Large intestine (tissue), 3 donors: ENCODE measurements at regions not wholly inside any gene's neighbourhood (a gene's known extent, or its start where the extent isn't known, plus 50 kb on each side); places are given as distances from the start of the nearest gene placed in this dataset.

ENCODE experiments used
- DNase-seq, 2 donors: peaks; one replicate each; pipeline versions ENCODE4 v3.0.0 to v3.0.0-alpha.2; 2013
- H3K27ac ChIP-seq: one replicate; pipeline ENCODE4 v1.5.1; 2013; ENCODE audit warnings: low read length
- H3K27me3 ChIP-seq: 2 replicates; pipeline ENCODE4 v1.6.1; 2013; ENCODE audit warnings: low read length; ENCODE audit not compliant: control insufficient read depth, insufficient read depth
- H3K36me3 ChIP-seq: 2 replicates; pipeline ENCODE4 v1.6.1; 2013; ENCODE audit warnings: low read length; ENCODE audit not compliant: control insufficient read depth, insufficient read depth
- H3K4me1 ChIP-seq: one replicate; pipeline ENCODE4 v1.6.1; 2013; ENCODE audit warnings: low read length; ENCODE audit not compliant: control insufficient read depth, insufficient read depth
- H3K4me3 ChIP-seq: one replicate; pipeline ENCODE4 v1.5.1; 2013; ENCODE audit warnings: low read length
- H3K9me3 ChIP-seq: one replicate; pipeline ENCODE4 v1.6.1; 2013; ENCODE audit warnings: mild to moderate bottlenecking, low read depth, low read length, moderate library complexity; ENCODE audit not compliant: control insufficient read depth
- WGBS: methylation state at CpG from one replicate; pipeline ENCODE4 v1.1.5; 2013; ENCODE audit warnings: low lambda C conversion rate; ENCODE audit not compliant: insufficient coverage; 5-methylcytosine and 5-hydroxymethylcytosine counted together

- no peak for DNase-seq
- no peak overlapping the region for H3K27ac ChIP-seq
- H3K4me1 ChIP-seq, result no peaks in the 10 kb centered on the region
- no peak overlapping the region for H3K4me3 ChIP-seq
- no peaks in the 10 kb centered on the region for H3K36me3 ChIP-seq
- H3K9me3 ChIP-seq, result peaks cover 4% of the 10 kb centered on the region
- H3K27me3 ChIP-seq, result no peaks in the 10 kb centered on the region
- whole genome bisulfite sequencing, result no CpG with 5 or more reads among the region's 6 CpGs
Observed at GRCh38 chr17:69820876-69821473, 254.1 kb upstream of the KCNJ16 start.

- no peak overlapping the region for H3K4me3 ChIP-seq
- no peaks in the 10 kb centered on the region for H3K36me3 ChIP-seq
- peaks cover 4% of the 10 kb centered on the region for H3K9me3 ChIP-seq
- DNase-seq, result no peak
- H3K27me3 ChIP-seq, result no peaks in the 10 kb centered on the region
- H3K4me1 ChIP-seq, result no peaks in the 10 kb centered on the region
- no peak overlapping the region for H3K27ac ChIP-seq
- WGBS, result no CpG with 5 or more reads among the region's 8 CpGs
Observed at GRCh38 chr17:69822314-69822875, 252.6 kb upstream of the KCNJ16 start.

- no peak for DNase-seq
- no peak overlapping the region for H3K27ac ChIP-seq
- no peaks in the 10 kb centered on the region for H3K27me3 ChIP-seq
- H3K36me3 ChIP-seq, result no peaks in the 10 kb centered on the region
- H3K4me1 ChIP-seq, result no peaks in the 10 kb centered on the region
- no peak overlapping the region for H3K4me3 ChIP-seq
- WGBS, result 100% methylated on average over 1 of the region's 6 CpGs
- H3K9me3 ChIP-seq, result no peaks in the 10 kb centered on the region
Observed at GRCh38 chr17:69828087-69828486, 246.9 kb upstream of the KCNJ16 start.

- no peaks in the 10 kb centered on the region for H3K27me3 ChIP-seq
- no peaks in the 10 kb centered on the region for H3K36me3 ChIP-seq
- DNase-seq, result no peak
- no CpG with 5 or more reads among the region's 2 CpGs for WGBS
- H3K9me3 ChIP-seq, result no peaks in the 10 kb centered on the region
- H3K4me3 ChIP-seq, result no peak overlapping the region
- H3K27ac ChIP-seq, result no peak overlapping the region
- H3K4me1 ChIP-seq, result no peaks in the 10 kb centered on the region
Observed at GRCh38 chr17:69834494-69834893, 240.5 kb upstream of the KCNJ16 start.

- no peak for DNase-seq
- no peaks in the 10 kb centered on the region for H3K4me1 ChIP-seq
- H3K27ac ChIP-seq, result no peak overlapping the region
- H3K36me3 ChIP-seq, result no peaks in the 10 kb centered on the region
- 92% methylated on average over 4 of the region's 4 CpGs for WGBS
- H3K9me3 ChIP-seq, result no peaks in the 10 kb centered on the region
- no peak overlapping the region for H3K4me3 ChIP-seq
- no peaks in the 10 kb centered on the region for H3K27me3 ChIP-seq
Observed at GRCh38 chr17:69851736-69852135, 223.3 kb upstream of the KCNJ16 start.

GRCh38 chr17:69853541-69854224 lies 221.3 kb upstream of the KCNJ16 start:
- no peak overlapping the region for H3K27ac ChIP-seq
- H3K27me3 ChIP-seq, result no peaks in the 10 kb centered on the region
- no peaks in the 10 kb centered on the region for H3K36me3 ChIP-seq
- no peak overlapping the region for H3K4me3 ChIP-seq
- no peaks in the 10 kb centered on the region for H3K4me1 ChIP-seq
- WGBS, result 67% methylated on average over 2 of the region's 4 CpGs
- H3K9me3 ChIP-seq, result no peaks in the 10 kb centered on the region
- no peak for DNase-seq

GRCh38 chr17:69854225-69854780 lies 220.7 kb upstream of the KCNJ16 start:
- no peak overlapping the region for H3K27ac ChIP-seq
- no CpG with 5 or more reads among the region's 1 CpG for WGBS

GRCh38 chr17:69856946-69857345 lies 218.1 kb upstream of the KCNJ16 start:
- 100% methylated on average over 1 of the region's 1 CpG for WGBS
- no peaks in the 10 kb centered on the region for H3K9me3 ChIP-seq
- H3K27ac ChIP-seq, result no peak overlapping the region

More at GRCh38 chr17:69854225-69854780, 220.7 kb upstream of the KCNJ16 start:
- no peaks in the 10 kb centered on the region for H3K9me3 ChIP-seq
- no peak for DNase-seq
- no peak overlapping the region for H3K4me3 ChIP-seq
- H3K27me3 ChIP-seq, result no peaks in the 10 kb centered on the region
- no peaks in the 10 kb centered on the region for H3K4me1 ChIP-seq
- no peaks in the 10 kb centered on the region for H3K36me3 ChIP-seq

GRCh38 chr17:69857412-69857835 lies 217.6 kb upstream of the KCNJ16 start:
- Histone ChIP-seq H3K36me3 (no peaks in the 10 kb centered on the region), H3K27me3 (no peaks in the 10 kb centered on the region), H3K27ac (no peak overlapping the region), H3K4me1 (no peaks in the 10 kb centered on the region), H3K4me3 (no peak overlapping the region), H3K9me3 (no peaks in the 10 kb centered on the region)
- DNase-seq, result no peak

More at GRCh38 chr17:69856946-69857345, 218.1 kb upstream of the KCNJ16 start:
- no peaks in the 10 kb centered on the region for H3K27me3 ChIP-seq
- no peaks in the 10 kb centered on the region for H3K36me3 ChIP-seq
- no peak overlapping the region for H3K4me3 ChIP-seq
- no peaks in the 10 kb centered on the region for H3K4me1 ChIP-seq
- DNase-seq, result no peak

GRCh38 chr17:69858460-69858859 lies 216.6 kb upstream of the KCNJ16 start:
- Histone ChIP-seq H3K36me3 (no peaks in the 10 kb centered on the region), H3K4me1 (no peaks in the 10 kb centered on the region), H3K27me3 (no peaks in the 10 kb centered on the region), H3K9me3 (no peaks in the 10 kb centered on the region), H3K27ac (no peak overlapping the region), H3K4me3 (no peak overlapping the region)
- no CpG with 5 or more reads among the region's 3 CpGs for WGBS
- no peak for DNase-seq
